DND-41 (cell line): ENCODE measurements at regions not wholly inside any gene's neighbourhood (a gene's known extent, or its start where the extent isn't known, plus 50 kb on each side); places are given as distances from the start of the nearest gene placed in this dataset.

Source experiments
- ATAC-seq: fragments of 200-7000 bp; cut with Tn5 transposase; 3 replicates; pipeline ENCODE4 v1.9.1; 2021; ENCODE audit warnings: low read depth; ENCODE audit not compliant: insufficient read depth
- DNase-seq: peaks from one replicate; pipeline ENCODE4 v3.0.0-alpha.2; 2020
- H2AFZ ChIP-seq: 2 replicates; pipeline ENCODE4 v1.6.0; 2012; ENCODE audit warnings: low read depth, low read length
- H3K27ac ChIP-seq: 2 replicates; pipeline ENCODE4 v1.5.1; 2012; ENCODE audit warnings: low read length, inconsistent platforms
- H3K27me3 ChIP-seq: fragments of 200-600 bp; sonication (generic); 2 replicates; pipeline ENCODE4 v1.6.0; 2012; ENCODE audit warnings: low read length, mild to moderate bottlenecking, inconsistent platforms; ENCODE audit not compliant: insufficient read depth, poor library complexity
- H3K36me3 ChIP-seq: 2 replicates; pipeline ENCODE4 v1.5.1; 2012; ENCODE audit warnings: low read length, inconsistent platforms; ENCODE audit not compliant: insufficient read depth
- H3K4me1 ChIP-seq: 2 replicates; pipeline ENCODE4 v1.5.1; 2012; ENCODE audit warnings: mild to moderate bottlenecking, low read length; ENCODE audit not compliant: insufficient read depth
- H3K4me2 ChIP-seq: 2 replicates; pipeline ENCODE4 v1.6.0; 2012; ENCODE audit warnings: mild to moderate bottlenecking, moderate library complexity, low read length, inconsistent platforms; ENCODE audit not compliant: insufficient read depth
- H3K4me3 ChIP-seq, 2 experiments: fragments of 200-600 bp in 1 of 2; shearing (Covaris generic) in 1 of 2; 2 replicates each; pipeline ENCODE4 v1.5.1; 2012 to 2016; ENCODE audit warnings: inconsistent platforms in 2 of 2, low read length in 2 of 2, mild to moderate bottlenecking in 2 of 2, low read depth in 1 of 2, moderate library complexity in 1 of 2
- H3K79me2 ChIP-seq: 2 replicates; pipeline ENCODE4 v1.6.0; 2012; ENCODE audit warnings: low read length, inconsistent platforms; ENCODE audit not compliant: insufficient read depth
- H3K9ac ChIP-seq: 2 replicates; pipeline ENCODE4 v1.6.0; 2012; ENCODE audit warnings: low read depth, mild to moderate bottlenecking, inconsistent platforms, low read length, moderate library complexity
- H3K9me3 ChIP-seq: 2 replicates; pipeline ENCODE4 v1.5.1; 2012; ENCODE audit warnings: low read length, moderate library complexity, mild to moderate bottlenecking, inconsistent platforms; ENCODE audit not compliant: insufficient read depth, severe bottlenecking
- H4K20me1 ChIP-seq: 2 replicates; pipeline ENCODE4 v1.6.0; 2012; ENCODE audit warnings: low read length; ENCODE audit not compliant: insufficient read depth
- EZH2 ChIP-seq: IDR thresholded peaks from 3 replicates; pipeline ENCODE4 v1.6.1; 2012; ENCODE audit warnings: borderline replicate concordance, low read depth, mild to moderate bottlenecking, moderate library complexity, low read length, inconsistent platforms; ENCODE audit not compliant: severe bottlenecking
- TF ChIP-seq, protein P1 (sequence below): IDR thresholded peaks from 2 replicates; pipeline ENCODE4 v1.5.1; 2012; ENCODE audit warnings: borderline replicate concordance, low read length, moderate library complexity, mild to moderate bottlenecking; ENCODE audit not compliant: poor library complexity, severe bottlenecking; ENCODE audit errors: extremely low read depth

GRCh38 chr4:124953486-124953885 lies 241.0 kb upstream of the ANKRD50 start:
- H2AFZ ChIP-seq: no peak overlapping the region
- H3K4me3 ChIP-seq: no peak overlapping the region
- H3K4me1 ChIP-seq: no peaks in the 10 kb centered on the region
- no peaks in the 10 kb centered on the region for H4K20me1 ChIP-seq
- DNase-seq: no peak
- no peaks in the 10 kb centered on the region for H3K79me2 ChIP-seq
- no peak overlapping the region for H3K27ac ChIP-seq
- H3K36me3 ChIP-seq: no peaks in the 10 kb centered on the region
- no peak overlapping the region for H3K4me2 ChIP-seq
- TF ChIP-seq EZH2: no peak
- TF ChIP-seq, protein P1, sequence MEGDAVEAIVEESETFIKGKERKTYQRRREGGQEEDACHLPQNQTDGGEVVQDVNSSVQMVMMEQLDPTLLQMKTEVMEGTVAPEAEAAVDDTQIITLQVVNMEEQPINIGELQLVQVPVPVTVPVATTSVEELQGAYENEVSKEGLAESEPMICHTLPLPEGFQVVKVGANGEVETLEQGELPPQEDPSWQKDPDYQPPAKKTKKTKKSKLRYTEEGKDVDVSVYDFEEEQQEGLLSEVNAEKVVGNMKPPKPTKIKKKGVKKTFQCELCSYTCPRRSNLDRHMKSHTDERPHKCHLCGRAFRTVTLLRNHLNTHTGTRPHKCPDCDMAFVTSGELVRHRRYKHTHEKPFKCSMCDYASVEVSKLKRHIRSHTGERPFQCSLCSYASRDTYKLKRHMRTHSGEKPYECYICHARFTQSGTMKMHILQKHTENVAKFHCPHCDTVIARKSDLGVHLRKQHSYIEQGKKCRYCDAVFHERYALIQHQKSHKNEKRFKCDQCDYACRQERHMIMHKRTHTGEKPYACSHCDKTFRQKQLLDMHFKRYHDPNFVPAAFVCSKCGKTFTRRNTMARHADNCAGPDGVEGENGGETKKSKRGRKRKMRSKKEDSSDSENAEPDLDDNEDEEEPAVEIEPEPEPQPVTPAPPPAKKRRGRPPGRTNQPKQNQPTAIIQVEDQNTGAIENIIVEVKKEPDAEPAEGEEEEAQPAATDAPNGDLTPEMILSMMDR: no peak
- ATAC-seq: no peak
- no peaks in the 10 kb centered on the region for H3K9me3 ChIP-seq
- no peak overlapping the region for H3K9ac ChIP-seq
- H3K27me3 ChIP-seq: no peaks in the 10 kb centered on the region

- Histone ChIP-seq H3K4me1 (no peaks in the 10 kb centered on the region), H3K27me3 (no peaks in the 10 kb centered on the region), H2AFZ (no peak overlapping the region), H3K9me3 (no peaks in the 10 kb centered on the region), H3K4me3 (no peak overlapping the region), H3K79me2 (no peaks in the 10 kb centered on the region), H3K9ac (no peak overlapping the region), H3K27ac (no peak overlapping the region), H4K20me1 (no peaks in the 10 kb centered on the region), H3K36me3 (no peaks in the 10 kb centered on the region), H3K4me2 (no peak overlapping the region)
- no peak for TF ChIP-seq EZH2
- TF ChIP-seq, protein P1: no peak
- DNase-seq: no peak
- ATAC-seq: no peak
Observed at GRCh38 chr4:124953061-124953460, 240.5 kb upstream of the ANKRD50 start.

DNA sequence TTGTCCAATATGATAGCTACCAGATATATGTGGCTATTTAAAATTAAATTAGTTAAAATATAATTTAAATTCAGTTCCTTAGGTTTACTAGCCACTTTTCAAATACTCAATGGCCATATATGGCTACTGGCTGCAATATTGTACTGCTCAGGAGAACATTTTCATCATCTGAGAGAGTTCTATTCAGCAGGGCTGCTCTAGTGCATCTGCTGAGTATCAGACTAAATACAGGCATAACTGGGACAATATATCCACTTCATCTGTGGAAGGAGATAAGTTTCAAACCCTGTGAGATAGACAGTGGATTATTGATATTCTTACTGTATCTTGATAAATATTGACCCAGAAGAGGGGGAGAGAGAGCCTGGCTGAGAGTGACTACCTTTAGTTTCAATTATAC lies 240.1 kb upstream of the ANKRD50 start:
- Histone ChIP-seq H4K20me1 (no peaks in the 10 kb centered on the region), H3K36me3 (no peaks in the 10 kb centered on the region), H3K79me2 (no peaks in the 10 kb centered on the region), H3K4me2 (no peak overlapping the region), H2AFZ (no peak overlapping the region), H3K4me1 (no peaks in the 10 kb centered on the region), H3K9ac (no peak overlapping the region), H3K9me3 (no peaks in the 10 kb centered on the region), H3K27ac (no peak overlapping the region), H3K27me3 (no peaks in the 10 kb centered on the region), H3K4me3 (no peak overlapping the region)
- no peak for TF ChIP-seq EZH2
- TF ChIP-seq, protein P1: no peak
- DNase-seq (no peak), ATAC-seq (no peak)

DNA sequence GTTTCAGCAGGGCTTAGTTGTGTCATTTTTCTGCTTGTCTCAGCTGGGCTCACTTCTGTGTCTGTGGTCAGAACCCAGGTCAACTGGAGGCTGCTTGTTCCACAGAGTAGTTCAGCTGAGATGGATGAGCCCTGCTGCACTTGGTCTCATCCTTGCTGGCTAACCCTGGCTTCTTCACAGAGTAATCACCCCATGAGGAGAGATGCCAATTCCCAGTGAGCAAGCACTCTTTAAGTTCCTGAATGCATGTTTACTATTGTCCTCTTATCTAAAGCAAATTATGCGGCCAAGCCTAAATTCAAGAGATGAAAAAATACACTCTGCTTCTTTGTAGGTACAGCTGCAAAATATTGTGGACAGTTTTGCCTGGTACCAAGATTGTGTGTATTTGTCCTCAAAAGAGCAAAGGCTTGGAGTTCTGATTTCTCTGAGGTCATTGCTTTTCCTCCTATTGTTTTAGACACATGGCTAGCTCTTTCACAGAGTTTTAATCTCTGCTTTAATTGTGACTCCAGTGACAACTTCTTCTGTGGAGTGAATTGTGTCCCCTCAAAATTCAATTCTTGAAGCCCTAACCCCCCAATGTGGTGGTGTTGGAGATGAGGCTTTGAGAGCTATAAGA lies 236.6 kb upstream of the ANKRD50 start:
- no peak overlapping the region for H3K27ac ChIP-seq
- H3K9me3 ChIP-seq: no peaks in the 10 kb centered on the region
- H3K79me2 ChIP-seq: no peaks in the 10 kb centered on the region
- TF ChIP-seq, protein P1: no peak
- TF ChIP-seq EZH2: no peak
- no peaks in the 10 kb centered on the region for H4K20me1 ChIP-seq
- DNase-seq (no peak), ATAC-seq (no peak)
- no peaks in the 10 kb centered on the region for H3K27me3 ChIP-seq
- H3K9ac ChIP-seq: no peak overlapping the region
- no peaks in the 10 kb centered on the region for H3K4me1 ChIP-seq
- no peak overlapping the region for H2AFZ ChIP-seq
- H3K36me3 ChIP-seq: no peaks in the 10 kb centered on the region
- no peak overlapping the region for H3K4me3 ChIP-seq
- no peak overlapping the region for H3K4me2 ChIP-seq
